ENCODE measurements at regions not wholly inside any gene's neighbourhood (a gene's known extent, or its start where the extent isn't known, plus 50 kb on each side); places are given as distances from the start of the nearest gene placed in this dataset.

DNA sequence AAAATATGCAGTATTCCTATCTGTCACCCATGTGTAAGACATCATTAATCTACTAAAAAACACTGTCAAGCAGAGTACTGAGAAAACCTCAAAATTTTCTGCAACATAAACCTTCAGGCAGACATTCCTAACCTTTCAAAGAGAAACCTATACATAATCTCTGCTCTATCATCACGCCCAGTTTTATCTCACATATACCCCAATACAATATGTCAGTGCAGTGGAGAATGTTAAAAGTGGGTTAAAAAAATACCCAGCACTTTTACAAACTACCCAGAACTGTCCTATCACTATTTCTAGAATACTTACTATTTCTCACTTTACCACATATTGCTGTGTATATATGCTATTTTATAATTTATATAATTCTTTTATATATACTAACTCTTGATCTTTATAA, 922.0 kb upstream of the SORCS1 start:
- DNase-seq (ENCODE audit: low read depth): no peak
- H3K4me3 ChIP-seq (ENCODE audit: low read depth, low read length): no peak overlapping the region
- TF ChIP-seq, protein P1, sequence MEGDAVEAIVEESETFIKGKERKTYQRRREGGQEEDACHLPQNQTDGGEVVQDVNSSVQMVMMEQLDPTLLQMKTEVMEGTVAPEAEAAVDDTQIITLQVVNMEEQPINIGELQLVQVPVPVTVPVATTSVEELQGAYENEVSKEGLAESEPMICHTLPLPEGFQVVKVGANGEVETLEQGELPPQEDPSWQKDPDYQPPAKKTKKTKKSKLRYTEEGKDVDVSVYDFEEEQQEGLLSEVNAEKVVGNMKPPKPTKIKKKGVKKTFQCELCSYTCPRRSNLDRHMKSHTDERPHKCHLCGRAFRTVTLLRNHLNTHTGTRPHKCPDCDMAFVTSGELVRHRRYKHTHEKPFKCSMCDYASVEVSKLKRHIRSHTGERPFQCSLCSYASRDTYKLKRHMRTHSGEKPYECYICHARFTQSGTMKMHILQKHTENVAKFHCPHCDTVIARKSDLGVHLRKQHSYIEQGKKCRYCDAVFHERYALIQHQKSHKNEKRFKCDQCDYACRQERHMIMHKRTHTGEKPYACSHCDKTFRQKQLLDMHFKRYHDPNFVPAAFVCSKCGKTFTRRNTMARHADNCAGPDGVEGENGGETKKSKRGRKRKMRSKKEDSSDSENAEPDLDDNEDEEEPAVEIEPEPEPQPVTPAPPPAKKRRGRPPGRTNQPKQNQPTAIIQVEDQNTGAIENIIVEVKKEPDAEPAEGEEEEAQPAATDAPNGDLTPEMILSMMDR (IDR thresholded peaks at IDR 0.05; ENCODE audit: low read depth, low read length, missing control alignments): no peak

DNA sequence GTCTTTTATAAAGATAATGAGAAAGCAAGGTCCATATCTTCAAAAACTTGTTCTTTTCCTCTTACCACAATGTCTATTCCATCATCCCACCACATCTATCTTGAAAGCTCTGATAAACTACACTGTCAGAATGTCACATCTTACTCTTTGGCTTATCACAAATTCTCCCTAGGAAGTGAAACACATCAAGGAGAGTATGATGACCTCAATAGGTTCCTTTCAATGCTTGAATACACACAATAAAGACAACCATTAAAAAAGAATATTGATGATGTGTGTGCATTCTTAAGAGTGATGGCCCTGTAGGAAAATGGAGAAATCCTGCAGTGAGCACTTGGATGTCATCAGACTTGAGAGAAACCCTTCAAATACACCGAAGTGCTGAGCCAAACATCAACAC, 918.1 kb upstream of the SORCS1 start:
- H3K4me3 ChIP-seq (ENCODE audit: low read depth, low read length): no peak overlapping the region
- DNase-seq (ENCODE audit: low read depth): no peak
- TF ChIP-seq, protein P1 (IDR thresholded peaks at IDR 0.05; ENCODE audit: low read depth, low read length, missing control alignments): no peak

DNA sequence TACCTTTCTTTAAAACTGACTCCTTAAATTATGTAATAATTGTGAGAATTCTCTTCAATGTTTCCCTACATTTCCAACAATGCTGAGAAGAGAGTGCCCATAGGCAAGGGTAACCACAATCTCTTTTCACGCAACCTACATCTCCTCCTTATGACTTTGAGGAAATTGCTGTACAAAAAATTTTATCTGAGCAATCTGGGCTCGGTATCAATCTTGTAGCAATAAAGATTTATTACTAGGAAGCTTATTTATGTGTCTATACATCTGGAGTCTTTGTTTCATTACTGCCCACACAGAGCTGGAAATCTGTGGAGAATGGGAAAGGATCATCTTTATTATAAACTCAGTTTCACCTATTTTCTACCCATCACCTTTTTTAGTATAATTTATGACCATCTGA, 913.8 kb upstream of the SORCS1 start:
- TF ChIP-seq, protein P1 (IDR thresholded peaks at IDR 0.05; ENCODE audit: low read depth, low read length, missing control alignments): no peak
- H3K4me3 ChIP-seq (ENCODE audit: low read depth, low read length): no peak overlapping the region
- DNase-seq (ENCODE audit: low read depth): no peak

DNA sequence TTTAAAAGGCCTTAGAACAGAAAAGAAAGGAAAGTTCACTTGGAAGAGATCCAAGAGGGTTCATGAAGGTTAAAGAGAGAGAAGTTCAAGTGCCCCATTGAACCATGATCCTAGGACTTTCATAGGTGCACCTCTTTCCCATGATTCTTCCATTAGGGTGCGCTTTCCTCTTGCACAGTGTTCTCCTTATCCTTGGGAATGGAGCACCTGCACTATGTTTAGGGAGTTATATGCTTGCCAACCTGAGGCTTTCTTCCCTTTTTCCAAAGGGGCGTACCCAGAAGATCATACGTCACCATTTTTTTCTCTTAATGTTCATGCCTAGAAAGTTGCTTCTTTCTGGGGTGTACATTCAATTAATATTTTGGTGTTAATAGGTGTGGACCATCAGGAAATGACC, 908.0 kb upstream of the SORCS1 start:
- no peak overlapping the region for H3K4me3 ChIP-seq (ENCODE audit: low read depth, low read length)
- DNase-seq (ENCODE audit: low read depth): no peak
- TF ChIP-seq, protein P1 (IDR thresholded peaks at IDR 0.05; ENCODE audit: low read depth, low read length, missing control alignments): no peak

DNA sequence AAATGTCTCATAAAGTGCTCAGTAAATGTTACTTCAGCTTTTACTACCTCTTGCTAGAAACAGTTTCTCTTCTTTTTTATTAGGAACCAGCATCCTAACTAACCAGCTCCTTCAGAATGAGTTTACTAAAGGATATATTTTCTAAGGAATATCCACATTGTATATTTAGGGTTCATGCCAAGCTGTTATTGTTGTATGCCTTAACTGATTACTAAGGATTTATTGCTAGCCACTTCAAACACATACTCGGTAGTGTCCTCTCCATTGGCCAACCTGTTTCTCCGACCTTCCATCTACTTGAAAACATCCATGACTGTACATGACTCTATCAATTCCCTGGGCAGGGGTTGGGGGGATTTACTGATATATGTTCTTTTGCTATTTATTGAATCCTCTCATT, 906.3 kb upstream of the SORCS1 start:
- DNase-seq (ENCODE audit: low read depth): no peak
- TF ChIP-seq, protein P1 (IDR thresholded peaks at IDR 0.05; ENCODE audit: low read depth, low read length, missing control alignments): no peak
- H3K4me3 ChIP-seq (ENCODE audit: low read depth, low read length): no peak overlapping the region

DNA sequence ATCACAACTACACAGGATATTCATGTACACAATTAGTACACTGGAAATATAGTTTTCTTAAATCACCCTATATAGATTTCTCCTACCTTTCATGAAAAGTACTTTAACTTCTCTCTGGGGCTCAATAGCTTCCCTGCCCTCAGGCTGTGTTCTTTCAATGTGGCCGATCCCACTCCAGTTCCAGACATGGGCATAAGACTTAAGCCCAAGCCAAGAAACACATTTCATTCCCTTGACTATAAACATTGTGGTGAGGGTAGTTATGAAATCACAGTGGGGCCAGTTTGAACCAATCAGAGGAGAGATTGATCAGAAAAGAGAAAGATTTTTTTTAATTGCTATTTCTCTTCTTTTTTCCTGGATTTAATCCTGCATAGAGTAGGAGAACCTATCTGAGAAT, 904.6 kb upstream of the SORCS1 start:
- no peak for DNase-seq (ENCODE audit: low read depth)
- TF ChIP-seq, protein P1 (IDR thresholded peaks at IDR 0.05; ENCODE audit: low read depth, low read length, missing control alignments): no peak
- H3K4me3 ChIP-seq (ENCODE audit: low read depth, low read length): no peak overlapping the region

DNA sequence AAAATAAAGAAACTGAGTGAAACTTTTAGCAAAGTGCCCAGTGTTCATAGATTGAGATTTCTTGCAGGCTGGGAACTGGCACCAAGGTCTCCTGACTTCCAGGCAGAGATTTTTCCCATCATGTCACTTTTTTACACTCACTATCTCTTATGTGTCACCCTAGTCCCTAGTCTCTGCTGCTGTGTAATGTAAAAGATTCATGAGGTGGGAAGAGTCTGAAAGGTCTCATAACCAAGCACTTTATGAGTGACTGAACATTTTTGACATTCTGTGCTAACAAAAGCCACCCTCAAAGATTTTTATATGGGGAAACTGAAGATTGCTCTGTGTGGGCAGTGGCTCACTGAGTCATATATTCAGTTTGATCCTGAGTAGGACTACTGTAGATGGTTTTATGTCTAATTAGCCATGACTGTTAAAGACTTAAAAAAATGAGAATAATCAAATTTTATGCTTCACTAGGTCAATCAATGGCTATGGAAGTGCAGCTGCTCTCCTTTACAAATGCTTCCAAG, 900.3 kb upstream of the SORCS1 start:
- TF ChIP-seq, protein P1 (IDR thresholded peaks at IDR 0.05; ENCODE audit: low read depth, low read length, missing control alignments): no peak
- DNase-seq (ENCODE audit: low read depth): no peak
- H3K4me3 ChIP-seq (ENCODE audit: low read depth, low read length): no peak overlapping the region
